GM21825 (cell line): ENCODE measurements at regions not wholly inside any gene's neighbourhood (a gene's known extent, or its start where the extent isn't known, plus 50 kb on each side); places are given as distances from the start of the nearest gene placed in this dataset.

Experiments
- ATAC-seq: cut with Tn5 transposase; IDR thresholded peaks from one replicate; pipeline ENCODE4 v1.9.1; 2021; ENCODE audit warnings: mild to moderate bottlenecking, moderate library complexity; ENCODE audit not compliant: unreplicated experiment

DNA sequence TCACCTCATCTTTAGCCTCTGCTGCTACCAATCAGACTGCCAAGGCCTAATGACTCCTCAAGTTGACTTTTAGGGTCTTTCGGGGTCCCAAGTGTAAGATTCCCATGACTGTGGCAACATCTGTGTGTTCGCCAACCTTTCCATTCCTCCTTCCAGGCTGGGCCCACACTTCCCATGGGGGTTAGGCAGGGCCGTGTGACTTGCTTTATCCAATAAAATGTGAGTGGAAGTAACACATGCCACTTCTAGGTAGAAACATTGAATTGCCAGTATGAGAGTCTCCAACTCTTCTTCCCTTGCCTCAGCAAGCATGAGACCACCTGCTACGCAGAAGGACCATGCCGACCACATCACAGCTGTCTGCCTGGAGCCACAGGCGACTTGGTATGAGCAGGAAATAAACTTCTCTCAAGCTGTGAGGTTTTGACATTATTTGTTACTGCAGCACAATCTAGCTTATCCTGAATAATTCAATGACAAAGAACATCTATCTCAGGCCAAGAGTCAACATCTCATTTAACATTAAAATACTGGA, 190.4 kb upstream of the IER5L start:
- ATAC-seq, result no peak

DNA sequence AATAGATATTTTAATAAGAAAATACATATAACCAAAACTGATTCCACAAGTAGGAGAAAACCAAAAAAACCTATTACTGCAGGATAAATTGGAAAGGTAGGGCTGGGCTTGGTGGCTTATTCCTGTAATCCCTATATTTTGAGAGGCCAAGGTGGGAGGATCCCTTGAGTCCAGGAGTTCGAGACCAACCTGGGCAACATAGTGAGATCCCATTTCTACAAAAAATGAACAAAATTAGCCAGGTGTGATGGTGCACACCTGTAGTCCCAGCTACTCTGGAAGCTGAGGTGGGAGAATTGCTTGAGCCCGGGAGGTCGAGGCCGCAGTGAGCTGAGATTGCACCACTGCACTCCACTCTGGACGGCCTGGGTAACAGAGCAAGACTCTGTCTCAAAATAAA, 189.2 kb upstream of the IER5L start:
- no peak for ATAC-seq

DNA sequence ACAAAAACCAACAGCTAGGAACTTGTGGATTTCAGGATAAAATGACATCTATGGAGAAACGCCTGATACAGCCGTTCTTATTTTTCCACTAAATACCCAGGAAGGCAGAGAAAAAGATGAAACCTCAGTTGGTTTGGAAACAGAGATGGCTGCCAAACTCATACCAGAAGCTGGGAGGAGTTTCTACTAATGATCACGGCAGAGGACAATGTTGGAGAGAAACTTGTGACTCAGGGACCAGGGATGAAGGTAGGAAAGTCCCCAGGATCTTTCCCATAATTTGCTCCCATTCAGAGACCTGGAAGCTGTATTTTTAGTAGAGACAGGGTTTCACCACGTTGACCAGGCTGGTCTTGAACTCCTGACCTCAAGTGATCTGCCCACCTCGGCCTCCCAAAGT, 187.1 kb upstream of the IER5L start:
- ATAC-seq, result no peak

- ATAC-seq, result no peak
These were observed 185.3 kb upstream of the IER5L start for GRCh38 chr9:129363216-129363873.

GRCh38 chr9:129362287-129363000, 184.4 kb upstream of the IER5L start:
- ATAC-seq, result no peak

DNA sequence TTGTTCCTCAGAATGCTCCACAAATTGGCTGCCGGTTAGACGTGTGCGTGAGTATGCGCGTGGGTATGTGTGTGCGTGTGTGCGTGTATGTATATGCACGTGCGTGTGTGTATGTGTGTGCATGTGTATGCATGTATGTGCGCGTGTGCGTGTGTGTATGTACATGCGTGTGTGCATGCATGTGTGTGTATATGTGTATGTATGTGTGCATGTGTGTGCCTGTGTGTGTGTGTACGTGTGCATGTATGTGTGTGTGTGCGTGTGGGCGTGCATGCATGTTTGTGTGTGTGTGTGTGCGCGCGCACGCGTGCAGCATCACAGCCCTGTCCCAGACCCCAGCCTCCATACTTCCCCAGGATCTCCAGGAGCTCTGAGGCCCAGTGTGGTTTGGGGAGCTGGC, 183.1 kb upstream of the IER5L start:
- ATAC-seq, result no peak

DNA sequence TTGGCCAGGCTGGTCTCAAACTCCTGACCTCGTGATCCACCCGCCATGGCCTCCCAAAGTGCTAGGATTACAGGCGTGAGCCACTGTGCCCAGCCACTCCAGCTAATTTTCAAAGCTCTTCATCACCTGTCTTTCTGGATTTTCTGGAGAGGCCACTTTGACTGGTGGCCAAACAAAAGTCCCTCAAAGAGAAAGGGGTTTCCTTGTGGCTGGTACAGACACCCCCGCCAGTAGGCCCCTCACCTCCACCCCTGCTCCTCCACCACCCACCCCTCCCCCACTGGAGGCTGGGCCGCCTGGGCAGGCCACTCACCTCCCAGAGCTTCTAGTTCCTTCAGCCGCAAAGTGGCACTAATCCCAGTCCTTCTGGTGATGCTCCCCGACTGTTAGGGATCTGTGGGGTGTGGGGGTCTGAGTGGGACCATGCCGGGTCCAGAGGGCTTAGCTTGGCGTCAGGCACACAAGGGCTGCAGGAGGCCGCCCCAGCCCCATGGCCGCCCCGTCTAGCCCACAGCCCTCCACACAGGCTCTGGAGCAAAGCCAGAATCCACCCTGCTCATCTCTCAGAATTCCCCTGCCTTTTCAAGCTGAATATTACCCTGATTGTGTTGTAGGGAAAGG, 182.0 kb upstream of the IER5L start:
- ATAC-seq, result no peak

DNA sequence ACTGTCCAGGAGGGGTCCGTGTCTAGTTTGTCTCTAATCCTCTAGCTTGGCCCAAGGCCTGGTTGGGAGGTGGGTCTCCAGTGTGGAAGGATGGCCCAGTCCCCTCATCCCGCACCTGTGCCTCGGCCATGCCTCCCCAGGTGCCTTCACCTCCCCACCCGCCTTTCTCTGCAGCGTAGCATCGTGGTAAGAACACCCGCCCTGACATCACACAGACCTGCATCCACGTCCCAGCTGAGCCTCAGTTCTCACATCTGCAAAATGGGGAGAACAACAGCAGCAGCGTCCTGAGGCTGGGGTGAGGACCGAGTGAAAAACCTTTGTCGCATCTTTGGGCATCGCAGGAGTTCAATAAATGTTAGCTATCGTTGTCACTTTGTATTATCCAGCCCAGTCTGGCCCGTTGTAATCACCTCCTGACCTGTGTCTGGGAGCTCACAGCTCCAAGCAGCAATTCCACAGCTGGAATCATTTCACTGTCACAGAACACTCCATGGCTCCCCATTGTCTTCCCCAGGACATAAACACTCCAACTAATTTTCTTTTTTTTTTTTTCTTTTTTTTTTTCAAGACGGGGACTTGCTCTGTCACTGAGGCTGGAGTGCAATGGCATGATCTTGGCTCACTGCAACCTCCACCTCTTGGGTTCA, 181.2 kb upstream of the IER5L start:
- ATAC-seq, result no peak

- no peak for ATAC-seq
These were observed 180.6 kb upstream of the IER5L start for GRCh38 chr9:129358621-129359154.

GRCh38 chr9:129357773-129358245, 179.7 kb upstream of the IER5L start:
- ATAC-seq, result no peak

- no peak for ATAC-seq
These were observed 179.1 kb upstream of the IER5L start for GRCh38 chr9:129356871-129357772.

DNA sequence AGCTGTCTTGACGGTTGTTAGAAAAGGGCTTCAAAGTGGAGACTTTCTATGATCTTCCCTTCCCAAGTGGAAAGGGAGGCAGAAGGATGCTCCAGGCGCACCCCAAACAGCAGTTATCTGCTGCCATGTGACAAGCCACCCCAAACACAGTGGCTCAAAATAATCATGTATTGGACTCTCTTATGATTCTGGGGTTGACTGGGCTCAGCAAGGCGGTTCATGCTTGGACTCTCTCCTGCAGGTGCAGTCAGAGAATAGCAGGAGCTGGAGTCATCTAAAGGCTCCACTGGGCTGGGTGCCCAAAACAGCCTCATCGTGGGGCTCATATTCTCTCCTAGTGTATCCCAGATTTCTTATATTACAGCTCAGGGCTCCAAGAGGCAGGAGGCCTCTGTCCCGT, 177.6 kb upstream of the IER5L start:
- no peak for ATAC-seq

DNA sequence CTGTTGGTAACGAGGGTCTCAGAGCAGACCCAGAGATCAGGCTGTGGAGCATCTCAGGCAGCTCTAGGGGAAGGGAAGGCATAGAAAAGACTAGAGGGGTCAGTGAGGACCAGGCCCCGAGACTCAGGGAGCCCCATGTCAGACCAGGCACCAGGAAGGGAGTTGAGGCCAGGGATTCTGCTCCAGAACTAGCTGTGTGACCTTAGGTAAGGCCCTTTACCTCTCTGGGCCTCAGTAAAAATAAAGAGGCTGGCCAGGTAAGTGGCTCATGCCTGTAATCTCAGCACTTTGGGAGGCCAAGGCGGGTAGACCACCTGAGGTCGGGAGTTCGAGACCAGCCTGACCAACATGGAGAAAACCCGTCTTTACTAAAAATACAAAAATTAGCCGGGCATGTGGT, 176.4 kb upstream of the IER5L start:
- no peak for ATAC-seq

GRCh38 chr9:129353697-129354336, 175.8 kb upstream of the IER5L start:
- ATAC-seq, result no peak

GRCh38 chr9:129352146-129352865, 174.2 kb upstream of the IER5L start:
- no peak for ATAC-seq

DNA sequence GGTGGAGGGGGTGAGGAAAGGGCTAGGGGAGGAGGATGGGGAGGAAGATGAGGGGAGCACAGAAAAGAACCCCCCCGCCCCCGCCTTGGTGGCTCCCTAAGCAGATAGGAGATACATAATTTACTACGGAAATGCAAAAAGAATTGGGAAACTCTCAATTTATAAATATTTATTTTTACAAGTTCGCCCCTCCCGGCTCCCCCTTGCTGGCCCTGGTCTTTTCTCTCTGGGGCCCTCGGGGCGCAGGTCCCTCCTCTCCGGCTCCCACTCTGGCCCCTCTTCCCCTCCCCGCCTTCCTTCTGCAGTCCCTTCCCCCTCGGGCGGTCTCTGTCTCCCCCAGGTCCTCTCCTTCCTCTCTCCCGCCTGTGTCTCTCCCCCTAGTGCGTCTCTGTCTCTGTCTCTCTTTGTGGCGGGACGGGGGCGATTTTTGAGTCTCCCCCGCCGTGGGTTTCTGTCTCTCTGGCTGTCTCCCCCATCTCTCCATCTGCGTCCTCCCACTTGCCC, 173.6 kb upstream of the IER5L start:
- no peak for ATAC-seq

GRCh38 chr9:129351058-129351641, 173.1 kb upstream of the IER5L start:
- ATAC-seq, result no peak

GRCh38 chr9:129350143-129350935, 172.3 kb upstream of the IER5L start:
- ATAC-seq, result no peak
